ENCODE measurements at regions not wholly inside any gene's neighbourhood (a gene's known extent, or its start where the extent isn't known, plus 50 kb on each side); places are given as distances from the start of the nearest gene placed in this dataset.

DNA sequence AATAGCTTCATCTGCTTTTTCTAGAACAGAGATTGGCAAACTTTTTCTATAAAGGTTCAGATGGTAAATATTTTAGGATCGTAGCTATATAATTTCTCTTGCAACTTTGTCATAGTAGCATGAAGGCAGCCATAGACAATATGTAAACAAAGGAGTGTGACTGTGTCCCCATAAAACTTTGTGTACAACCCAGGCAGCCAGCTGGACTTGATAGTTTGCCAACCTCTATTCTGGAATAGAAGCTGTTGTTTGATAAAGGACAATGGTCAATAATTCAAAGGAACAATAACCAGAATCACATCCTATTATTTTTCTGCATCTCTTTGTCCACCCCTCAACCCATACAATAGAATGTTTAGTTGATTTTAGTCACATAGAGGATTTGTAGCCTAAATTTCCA is 286.7 kb downstream of the LMX1A start:
- TF ChIP-seq, protein P1, sequence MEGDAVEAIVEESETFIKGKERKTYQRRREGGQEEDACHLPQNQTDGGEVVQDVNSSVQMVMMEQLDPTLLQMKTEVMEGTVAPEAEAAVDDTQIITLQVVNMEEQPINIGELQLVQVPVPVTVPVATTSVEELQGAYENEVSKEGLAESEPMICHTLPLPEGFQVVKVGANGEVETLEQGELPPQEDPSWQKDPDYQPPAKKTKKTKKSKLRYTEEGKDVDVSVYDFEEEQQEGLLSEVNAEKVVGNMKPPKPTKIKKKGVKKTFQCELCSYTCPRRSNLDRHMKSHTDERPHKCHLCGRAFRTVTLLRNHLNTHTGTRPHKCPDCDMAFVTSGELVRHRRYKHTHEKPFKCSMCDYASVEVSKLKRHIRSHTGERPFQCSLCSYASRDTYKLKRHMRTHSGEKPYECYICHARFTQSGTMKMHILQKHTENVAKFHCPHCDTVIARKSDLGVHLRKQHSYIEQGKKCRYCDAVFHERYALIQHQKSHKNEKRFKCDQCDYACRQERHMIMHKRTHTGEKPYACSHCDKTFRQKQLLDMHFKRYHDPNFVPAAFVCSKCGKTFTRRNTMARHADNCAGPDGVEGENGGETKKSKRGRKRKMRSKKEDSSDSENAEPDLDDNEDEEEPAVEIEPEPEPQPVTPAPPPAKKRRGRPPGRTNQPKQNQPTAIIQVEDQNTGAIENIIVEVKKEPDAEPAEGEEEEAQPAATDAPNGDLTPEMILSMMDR (IDR thresholded peaks at IDR 0.05; ENCODE audit: unreplicated experiment in 3 of 3) = no peak
- H3K27me3 Mint-ChIP-seq (ENCODE audit: low read depth) = no peaks in the 10 kb centered on the region
- no peaks in the 10 kb centered on the region for H3K36me3 Mint-ChIP-seq (ENCODE audit: low read depth)
- H3K4me3 Mint-ChIP-seq = no peak overlapping the region
- no peaks in the 10 kb centered on the region for H3K9me3 Mint-ChIP-seq
- no peak overlapping the region for H3K27ac Mint-ChIP-seq
- H3K4me1 Mint-ChIP-seq = peaks cover 16% of the 10 kb centered on the region

DNA sequence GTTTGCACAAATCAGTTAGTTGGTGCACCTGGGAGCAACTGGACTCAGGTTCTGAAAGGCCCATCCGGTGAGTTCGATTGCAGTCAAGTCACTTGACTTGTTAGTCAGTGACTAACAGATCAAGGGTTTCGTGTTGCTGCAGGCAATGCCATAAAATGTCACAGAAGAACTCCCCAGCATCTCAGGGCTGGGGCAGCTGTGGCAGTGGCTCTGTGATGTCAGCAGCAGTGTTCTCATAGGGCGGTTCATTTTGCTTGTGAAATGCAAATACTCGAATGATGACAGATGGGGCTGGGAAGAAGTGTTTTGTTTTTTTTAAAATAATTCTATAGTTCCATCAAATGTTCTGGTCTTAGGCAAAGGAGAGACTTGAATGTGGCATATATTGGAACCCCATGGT is 287.8 kb downstream of the LMX1A start:
- Mint-ChIP-seq H3K4me1 (peaks cover 19% of the 10 kb centered on the region), H3K36me3 (ENCODE audit: low read depth) (no peaks in the 10 kb centered on the region)
- TF ChIP-seq, protein P1 (IDR thresholded peaks at IDR 0.05; ENCODE audit: unreplicated experiment in 3 of 3) = no peak

DNA sequence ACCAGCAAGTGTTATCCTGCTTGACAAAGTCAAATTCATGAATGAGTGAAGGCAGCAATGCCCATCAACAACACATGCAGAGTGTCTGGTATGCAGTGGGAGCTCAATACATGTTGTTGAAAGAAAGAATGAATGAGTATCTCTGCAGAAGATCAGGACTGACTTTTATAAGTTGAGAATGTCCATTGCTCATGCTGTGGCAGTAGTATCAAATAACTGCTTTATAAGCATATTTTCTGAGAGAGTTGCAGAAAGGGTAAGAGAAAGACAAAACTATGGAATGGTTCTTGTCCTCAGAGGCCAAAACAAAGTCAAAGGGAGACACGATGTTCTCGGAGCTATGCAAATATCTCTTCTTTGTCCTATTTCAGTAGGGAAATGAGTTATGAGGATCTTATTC is 288.7 kb downstream of the LMX1A start:
- Mint-ChIP-seq H3K4me1 (peaks cover 23% of the 10 kb centered on the region), H3K9me3 (no peaks in the 10 kb centered on the region)

More for the DNA sequence above, 287.8 kb downstream of the LMX1A start:
- no peaks in the 10 kb centered on the region for H3K9me3 Mint-ChIP-seq
- no peaks in the 10 kb centered on the region for H3K27me3 Mint-ChIP-seq (ENCODE audit: low read depth)
- no peak overlapping the region for H3K4me3 Mint-ChIP-seq
- H3K27ac Mint-ChIP-seq = no peak overlapping the region

DNA sequence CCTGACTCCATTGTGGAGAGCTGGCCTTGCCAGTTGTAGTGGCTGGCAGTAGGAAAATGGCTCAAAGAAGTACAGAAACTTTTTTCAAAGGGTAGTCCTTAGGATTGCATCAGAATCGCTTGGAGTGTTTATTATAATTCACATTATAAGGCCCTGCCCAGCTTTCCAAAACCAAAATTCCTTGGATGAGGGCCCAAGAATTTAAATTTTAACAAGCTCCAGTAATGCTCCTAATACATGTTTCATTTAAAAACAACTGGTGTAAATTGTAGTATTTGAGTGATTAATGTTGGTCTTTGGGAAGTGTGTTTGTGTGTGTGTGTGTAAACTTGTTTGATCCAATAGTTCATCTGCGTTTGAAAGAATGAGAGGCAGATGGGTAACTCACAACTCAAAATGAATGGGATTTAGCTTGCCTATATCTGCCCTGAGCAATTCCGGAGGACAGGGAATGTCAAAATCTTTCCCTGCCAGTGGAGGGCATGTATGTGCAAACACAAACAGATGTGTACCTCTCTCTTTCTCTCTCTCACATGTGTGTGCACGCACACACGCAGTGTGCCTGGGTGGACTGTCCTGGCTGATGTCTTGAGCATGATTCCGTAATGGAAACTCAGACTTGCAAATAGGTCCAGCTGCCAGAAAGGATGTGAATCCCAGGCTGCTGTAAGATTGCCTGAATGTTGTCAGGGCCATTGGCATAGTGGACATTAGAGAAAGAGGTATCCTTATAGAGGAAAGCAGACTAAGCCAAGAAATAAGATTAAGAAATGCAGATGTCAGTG is 293.1 kb downstream of the LMX1A start:
- peaks cover 21% of the 10 kb centered on the region for H3K4me1 Mint-ChIP-seq
- TF ChIP-seq, protein P1 (IDR thresholded peaks at IDR 0.05; ENCODE audit: unreplicated experiment in 3 of 3) = no peak
- H3K36me3 Mint-ChIP-seq (ENCODE audit: low read depth) = no peaks in the 10 kb centered on the region
- H3K4me3 Mint-ChIP-seq = no peak overlapping the region
- no peaks in the 10 kb centered on the region for H3K27me3 Mint-ChIP-seq (ENCODE audit: low read depth)
- peak overlapping the region in 2 of 3 experiments; percentile 1 to 72 for H3K27ac Mint-ChIP-seq
- H3K9me3 Mint-ChIP-seq = no peaks in the 10 kb centered on the region

More for the DNA sequence above, 288.7 kb downstream of the LMX1A start:
- TF ChIP-seq, protein P1 (IDR thresholded peaks at IDR 0.05; ENCODE audit: unreplicated experiment in 3 of 3) = no peak
- Mint-ChIP-seq H3K27ac (no peak overlapping the region), H3K27me3 (ENCODE audit: low read depth) (no peaks in the 10 kb centered on the region), H3K4me3 (no peak overlapping the region), H3K36me3 (ENCODE audit: low read depth) (no peaks in the 10 kb centered on the region)

DNA sequence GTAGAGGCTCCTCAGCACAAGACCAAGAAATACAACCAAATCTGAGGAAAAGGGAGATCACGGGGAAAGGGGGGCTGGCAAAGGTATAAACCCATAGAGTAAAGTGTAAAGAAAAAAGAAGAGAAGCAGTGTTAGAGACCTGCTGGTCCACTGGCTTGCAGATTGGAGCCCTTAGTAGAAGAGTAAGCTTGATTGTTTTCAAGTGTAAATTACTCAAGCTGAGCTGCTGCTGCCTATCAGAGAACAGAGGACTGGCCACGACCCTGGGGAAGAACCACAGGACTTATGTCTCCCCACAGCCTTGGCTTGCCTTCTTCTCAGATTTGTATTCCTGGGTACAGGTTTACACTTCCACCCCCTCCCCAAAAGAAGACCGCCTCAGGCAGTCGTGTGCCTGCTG is 294.2 kb downstream of the LMX1A start:
- Mint-ChIP-seq H3K4me1 (peaks cover 15% of the 10 kb centered on the region), H3K27ac (no peak overlapping the region), H3K36me3 (ENCODE audit: low read depth) (no peaks in the 10 kb centered on the region), H3K27me3 (ENCODE audit: low read depth) (no peaks in the 10 kb centered on the region), H3K9me3 (no peaks in the 10 kb centered on the region), H3K4me3 (no peak overlapping the region)
- TF ChIP-seq, protein P1 (IDR thresholded peaks at IDR 0.05; ENCODE audit: unreplicated experiment in 3 of 3) = no peak

DNA sequence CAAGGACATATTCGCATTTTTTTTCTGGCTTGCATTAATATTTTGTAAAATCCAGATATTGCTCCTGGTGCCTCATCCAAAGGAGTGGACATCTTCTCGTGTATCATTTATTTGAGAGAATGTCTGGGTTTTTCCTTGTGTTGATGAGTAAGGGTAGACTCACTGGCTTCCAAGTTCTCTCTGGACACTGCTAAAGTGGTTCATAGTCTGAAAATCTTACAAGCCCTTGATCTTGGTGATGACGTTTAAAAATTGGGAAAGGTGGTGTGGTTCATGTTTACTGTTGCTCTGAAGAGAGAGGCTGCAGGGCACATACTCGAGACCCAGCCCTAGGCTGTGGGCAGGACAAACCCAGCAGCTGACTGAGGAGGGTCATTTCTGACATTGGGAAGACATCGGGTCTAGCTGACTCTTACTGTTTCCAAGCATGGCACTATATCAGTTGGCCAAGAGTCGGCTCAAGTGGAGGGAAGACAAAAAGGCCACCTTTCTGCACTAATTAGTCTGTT is 296.2 kb downstream of the LMX1A start:
- Mint-ChIP-seq H3K27ac (no peak overlapping the region), H3K9me3 (no peaks in the 10 kb centered on the region), H3K4me1 (peaks cover 20% of the 10 kb centered on the region), H3K27me3 (ENCODE audit: low read depth) (no peaks in the 10 kb centered on the region), H3K4me3 (no peak overlapping the region), H3K36me3 (ENCODE audit: low read depth) (no peaks in the 10 kb centered on the region)
- TF ChIP-seq, protein P1 (IDR thresholded peaks at IDR 0.05; ENCODE audit: unreplicated experiment in 3 of 3) = no peak
